GM19238 (cell line): ENCODE measurements at regions not wholly inside any gene's neighbourhood (a gene's known extent, or its start where the extent isn't known, plus 50 kb on each side); places are given as distances from the start of the nearest gene placed in this dataset.
"Not testable (repeated sequence)": the region's sequence is repeated elsewhere in the genome, so short reads cannot be mapped to it uniquely, and the experiment has no call there.

Experiments
- DNase-seq: peaks from one replicate; pipeline ENCODE4 v3.0.0; 2011; ENCODE audit warnings: low spot score; ENCODE audit not compliant: insufficient read length

- DNase-seq = no peak
Measured at GRCh38 chr17:33687831-33688230, 394.7 kb upstream of the ASIC2 start.

- no peak for DNase-seq
Measured at GRCh38 chr17:33688771-33689170, 395.7 kb upstream of the ASIC2 start.

GRCh38 chr17:33689725-33690124 is 396.6 kb upstream of the ASIC2 start:
- DNase-seq = no peak

GRCh38 chr17:33695431-33695830 is 402.3 kb upstream of the ASIC2 start:
- DNase-seq = no peak

DNA sequence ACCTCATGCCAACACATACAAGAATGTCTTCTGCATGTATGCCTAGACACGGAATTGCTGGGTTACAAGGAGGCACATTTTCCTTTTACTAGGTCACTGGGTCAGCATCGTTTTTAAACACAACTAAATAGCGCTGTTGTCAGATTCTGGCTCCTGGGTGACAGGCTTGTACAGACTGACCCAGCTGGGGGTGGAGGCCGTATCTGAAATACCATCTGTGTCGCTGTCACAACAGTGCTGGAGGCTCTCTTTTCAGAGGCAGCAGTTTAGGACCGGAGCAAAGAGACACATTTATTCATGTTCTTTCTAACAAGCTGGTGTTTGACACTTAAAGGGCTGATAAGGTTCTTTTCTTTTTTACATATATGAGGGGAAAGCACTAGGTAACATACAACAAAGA is 403.0 kb upstream of the ASIC2 start:
- DNase-seq = no peak

DNA sequence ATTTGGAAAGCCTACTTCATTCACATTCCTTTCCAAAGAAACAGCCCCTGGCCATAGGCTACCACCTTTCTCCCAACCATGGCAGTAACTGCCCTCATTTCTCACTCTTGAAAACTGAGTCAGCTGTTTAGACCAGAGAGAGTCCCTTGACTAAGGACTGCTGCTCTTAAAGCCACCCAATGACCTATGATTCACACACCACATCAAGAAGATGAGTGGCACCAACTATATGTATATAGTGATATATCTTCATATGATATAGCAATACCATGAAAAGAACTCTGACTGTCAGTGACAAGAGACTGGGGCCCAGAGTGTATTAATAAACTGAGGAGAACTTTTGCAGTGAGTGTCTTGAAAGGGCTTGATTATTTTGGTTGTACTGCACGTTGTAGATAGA is 404.5 kb upstream of the ASIC2 start:
- no peak for DNase-seq

- DNase-seq = no peak
Measured at GRCh38 chr17:33701910-33702309, 408.8 kb upstream of the ASIC2 start.

DNA sequence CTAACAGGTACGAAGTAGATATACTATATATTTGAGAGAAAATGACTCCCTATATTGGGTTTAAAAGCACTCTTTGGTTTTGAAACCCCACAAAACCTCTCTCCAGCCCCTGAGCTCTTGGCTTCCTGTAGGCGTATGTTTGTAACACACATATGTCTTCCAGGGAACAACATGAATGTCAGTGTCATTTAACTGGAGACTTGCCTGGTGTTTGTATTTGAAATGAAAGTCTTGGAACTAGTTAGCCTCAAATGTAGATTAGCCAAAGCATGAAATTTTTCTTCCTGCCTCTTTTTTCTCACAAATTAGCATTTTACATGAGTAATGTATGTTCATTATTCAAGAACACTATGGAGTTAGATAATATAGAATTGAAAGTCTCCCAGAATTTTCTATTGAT is 411.8 kb upstream of the ASIC2 start:
- DNase-seq = no peak

DNA sequence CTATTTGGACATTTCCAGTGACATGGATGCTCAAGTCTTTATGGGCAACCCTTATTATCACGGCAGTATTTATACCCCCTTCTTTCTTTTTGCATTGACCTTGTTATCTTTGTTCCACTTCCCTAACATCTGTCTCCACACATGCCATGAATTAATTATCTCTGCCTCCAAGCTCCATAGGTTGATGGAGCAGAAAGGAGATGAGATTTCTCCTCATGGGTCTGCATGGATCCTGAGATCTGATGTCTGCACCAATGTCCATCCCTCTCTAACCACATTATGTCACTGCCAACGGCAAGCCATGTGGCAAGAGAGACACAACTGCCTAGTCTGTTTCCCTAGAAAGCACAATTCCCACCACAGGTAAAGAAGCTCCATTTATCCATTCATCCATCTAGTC is 416.8 kb upstream of the ASIC2 start:
- DNase-seq = no peak

GRCh38 chr17:33712120-33712519 is 419.0 kb upstream of the ASIC2 start:
- DNase-seq = no peak

DNA sequence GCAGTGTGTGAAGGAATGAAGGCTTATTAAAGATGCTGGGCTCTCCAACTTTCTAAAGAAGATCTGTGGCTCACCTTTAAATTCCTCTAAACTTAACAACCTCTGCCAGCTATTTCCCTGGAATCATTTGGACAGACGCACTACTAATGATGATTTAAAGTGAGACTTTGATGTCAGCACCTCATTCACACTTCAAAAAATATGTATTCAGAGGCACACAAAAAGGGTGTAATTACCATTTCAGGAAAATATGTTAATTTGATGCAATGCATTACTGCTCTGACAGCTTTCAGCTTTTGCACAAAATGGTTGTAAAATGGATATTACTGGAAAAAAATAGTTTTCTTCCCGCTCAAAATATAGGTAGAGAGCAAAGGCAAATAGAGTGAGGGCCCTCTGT is 423.9 kb upstream of the ASIC2 start:
- no peak for DNase-seq

GRCh38 chr17:33723736-33724135 is 430.6 kb upstream of the ASIC2 start:
- DNase-seq = not testable (repeated sequence)

DNA sequence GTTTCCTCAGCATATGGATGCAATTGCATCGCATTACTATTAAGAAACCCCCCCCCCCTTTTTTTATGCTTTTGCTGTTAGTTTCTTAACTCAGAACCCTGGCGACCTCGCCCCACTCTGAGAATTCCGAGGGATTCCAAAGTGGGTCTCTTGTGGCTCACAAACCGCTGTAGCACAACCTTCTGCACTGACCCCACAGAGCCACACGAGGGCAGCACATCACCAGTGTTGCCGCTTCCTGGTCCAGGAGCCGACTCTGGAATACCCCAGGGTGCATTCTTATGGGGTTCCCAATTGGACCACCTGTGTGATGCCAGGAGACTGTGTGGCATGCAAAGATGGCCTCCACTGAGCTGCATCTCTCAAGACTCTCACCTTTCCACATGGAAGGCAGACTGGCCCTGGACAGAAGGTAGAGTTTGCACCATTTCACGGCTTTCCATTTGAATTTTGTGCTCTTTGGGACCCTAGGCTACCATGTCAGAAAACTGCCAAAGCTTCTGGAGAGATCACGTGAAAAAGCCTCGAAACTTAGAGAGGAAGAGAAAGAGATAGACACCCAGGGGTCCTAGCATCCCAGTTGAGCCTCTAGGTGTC is 432.7 kb upstream of the ASIC2 start:
- DNase-seq = peak; percentile 19

- no peak for DNase-seq
Measured at GRCh38 chr17:33730131-33730530, 437.0 kb upstream of the ASIC2 start.

DNA sequence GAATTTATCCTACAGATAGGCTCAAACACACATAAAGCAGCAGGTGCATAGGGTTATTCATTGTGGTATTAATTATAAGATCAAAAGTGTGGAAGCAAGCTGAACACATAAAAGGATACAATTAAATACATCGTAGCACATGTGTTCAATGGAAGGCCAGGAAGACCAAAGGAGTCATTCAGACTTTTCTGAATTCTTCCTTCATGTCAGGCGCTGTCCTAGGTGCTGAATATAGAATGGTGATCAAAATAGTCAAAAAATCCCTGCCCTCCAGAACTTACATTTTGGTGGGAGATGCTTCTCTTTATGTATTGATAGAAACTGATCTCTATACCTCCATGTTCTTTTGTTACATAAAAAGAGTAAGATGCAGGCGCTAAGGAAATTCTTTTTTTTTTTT is 439.0 kb upstream of the ASIC2 start:
- no peak for DNase-seq

DNA sequence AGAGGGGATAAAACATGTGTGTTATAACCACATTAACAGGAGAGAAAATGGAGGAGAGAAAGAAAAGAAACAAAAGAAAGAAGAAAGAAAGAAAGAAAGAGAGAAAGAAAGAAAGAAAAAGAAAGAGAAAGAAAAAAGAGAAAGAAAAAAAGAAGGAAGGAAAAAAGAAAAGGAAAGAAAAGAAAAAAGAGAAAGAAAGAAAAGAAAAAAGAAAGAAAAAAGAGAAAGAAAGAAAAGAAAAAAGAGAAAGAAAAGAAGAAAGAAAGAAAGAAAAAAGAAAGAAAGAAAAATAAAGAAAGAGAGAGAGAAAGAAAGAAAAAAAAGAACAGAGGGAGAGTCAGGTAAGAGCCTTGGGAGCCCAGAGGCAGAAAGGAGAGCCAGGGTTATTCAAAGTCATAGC is 446.6 kb upstream of the ASIC2 start:
- no peak for DNase-seq

DNA sequence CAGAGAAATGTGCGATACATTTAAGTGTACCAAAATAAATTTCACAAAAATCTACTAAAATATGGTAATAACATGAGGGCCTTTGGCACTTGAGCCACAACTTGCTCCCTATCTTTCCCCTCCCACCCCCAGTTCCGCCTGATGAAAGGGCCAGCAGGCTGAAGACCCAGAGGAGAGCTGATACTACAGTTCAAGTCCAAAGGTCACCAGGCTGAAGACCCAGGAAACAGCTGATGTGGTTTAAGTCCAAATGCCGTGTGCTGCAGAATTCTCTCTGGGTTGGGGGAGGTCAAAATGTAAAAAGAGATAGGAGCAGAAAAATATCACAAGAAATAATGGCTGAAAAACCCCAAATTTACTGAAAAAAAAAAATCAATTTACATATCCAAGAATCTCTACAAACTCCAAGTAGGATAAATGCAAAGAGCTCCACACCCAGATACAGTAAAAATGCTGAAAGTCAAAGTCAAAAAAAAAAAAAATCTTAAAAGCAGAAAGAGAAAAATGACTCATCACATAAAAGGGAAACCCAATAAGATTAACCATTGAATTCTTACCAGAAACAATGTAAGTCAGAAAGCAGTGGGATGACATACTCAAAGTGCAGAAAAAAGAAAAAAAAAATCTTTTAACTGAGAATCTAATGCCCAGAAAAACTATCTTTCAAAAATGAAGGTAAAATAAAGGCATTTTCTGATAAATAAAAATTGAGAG is 452.1 kb upstream of the ASIC2 start:
- no peak for DNase-seq

DNA sequence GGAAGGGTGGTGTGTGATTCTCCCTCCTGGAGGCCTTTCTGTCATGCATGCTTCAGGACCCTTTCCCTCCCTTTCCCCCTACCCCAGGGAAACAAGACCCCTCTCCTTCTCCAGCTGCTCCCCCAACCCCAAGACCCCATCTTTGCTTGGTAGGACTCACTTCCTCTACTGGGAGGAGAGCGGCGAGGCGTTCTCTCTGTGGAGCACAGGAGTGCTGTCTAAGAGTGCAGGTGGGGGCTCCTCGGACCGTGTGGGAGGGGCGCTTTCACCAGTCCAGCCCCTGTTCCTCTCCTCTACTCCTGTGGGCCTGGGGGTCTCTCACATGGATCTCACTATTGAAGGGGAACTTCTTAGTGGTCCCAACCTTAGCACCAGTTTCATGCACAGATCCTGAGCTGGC is 456.1 kb upstream of the ASIC2 start:
- no peak for DNase-seq

- DNase-seq = peak; percentile 8
Measured at GRCh38 chr17:33750943-33751701, 458.0 kb upstream of the ASIC2 start.

DNA sequence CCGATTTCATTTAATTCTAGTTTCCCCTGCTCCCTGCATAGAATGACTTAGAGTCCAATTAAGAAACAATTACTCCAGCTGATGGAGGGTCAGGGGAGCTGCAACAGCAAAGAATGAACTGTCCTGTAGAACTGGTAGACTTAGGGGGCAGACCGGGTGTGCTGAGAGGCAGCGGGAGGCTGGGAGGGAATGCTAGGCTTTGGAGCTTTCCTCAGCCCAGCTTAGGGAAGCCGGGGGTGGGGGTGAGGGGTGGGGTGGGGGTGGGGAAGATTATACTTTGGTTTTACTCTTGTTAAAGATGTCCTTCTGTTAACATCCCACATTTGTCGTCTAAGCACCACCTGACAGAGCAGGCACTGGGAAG is 458.6 kb upstream of the ASIC2 start:
- DNase-seq = no peak

DNA sequence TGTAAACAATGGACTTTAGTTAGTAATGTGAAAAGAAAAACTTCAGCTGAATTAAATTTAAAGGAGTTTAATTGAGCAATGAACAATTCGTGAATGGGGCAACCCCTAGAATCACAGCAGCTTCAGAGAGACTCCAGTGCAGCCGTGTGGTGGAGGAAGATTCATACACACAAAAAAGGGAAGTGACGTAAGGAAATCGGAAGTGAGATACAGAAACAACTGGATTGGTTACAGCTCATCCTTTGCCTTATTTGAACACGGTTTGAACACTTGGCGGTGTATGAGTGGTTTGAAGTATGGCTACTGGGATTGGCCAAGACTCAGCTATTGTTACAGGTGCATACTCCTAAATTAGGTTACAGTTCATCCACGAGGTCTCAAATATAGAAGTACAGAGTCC is 460.4 kb upstream of the ASIC2 start:
- DNase-seq = no peak

- DNase-seq = no peak
Measured at GRCh38 chr17:33756021-33756420, 462.9 kb upstream of the ASIC2 start.

- DNase-seq = no peak
Measured at GRCh38 chr17:33765871-33766270, 472.8 kb upstream of the ASIC2 start.
